ENCODE measurements at regions not wholly inside any gene's neighbourhood (a gene's known extent, or its start where the extent isn't known, plus 50 kb on each side); places are given as distances from the start of the nearest gene placed in this dataset.

DNA sequence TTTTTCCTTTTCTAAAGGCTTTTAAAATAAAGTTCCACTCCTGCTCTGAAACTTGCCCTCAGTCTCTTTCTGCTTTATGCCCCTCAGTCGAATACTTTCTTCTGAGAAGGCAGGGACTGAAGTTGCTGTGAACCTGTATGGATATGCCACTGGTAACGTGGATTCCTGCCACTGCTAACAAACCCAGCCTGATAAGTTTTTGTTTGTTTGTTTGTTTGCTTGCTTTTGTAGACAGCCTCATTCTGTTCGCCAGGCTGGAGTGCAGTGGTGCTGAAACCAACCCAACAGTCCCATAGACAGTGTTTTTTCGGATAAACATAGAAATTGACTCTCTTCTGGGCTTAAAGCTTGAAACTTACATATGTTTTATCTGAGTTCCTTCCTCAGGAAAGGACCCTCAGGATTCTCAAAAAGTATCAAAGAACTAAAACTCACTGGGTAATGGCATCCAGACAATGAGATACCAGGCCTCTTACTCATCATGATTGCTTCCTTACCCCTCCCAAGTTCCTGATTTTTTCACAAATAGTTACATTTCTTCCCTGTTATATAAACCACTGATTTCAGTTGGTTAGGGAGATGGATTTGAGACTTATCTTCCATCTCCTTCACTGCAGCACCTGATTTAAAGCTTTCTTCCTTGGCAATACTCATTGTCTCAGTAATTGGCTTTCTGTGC, 273.6 kb downstream of the SDHAF3 start:
- WGBS, 2 donors (ENCODE audit: low coverage in 1 of 2), result 75 to 92% methylated on average over 2 to 4 of the region's 4 CpGs
- H3K27ac ChIP-seq, result no peak overlapping the region
- no peaks in the 10 kb centered on the region for H3K4me1 ChIP-seq
- peaks cover 3% of the 10 kb centered on the region for H3K27me3 ChIP-seq
- H3K9me3 ChIP-seq, result no peaks in the 10 kb centered on the region
- TF ChIP-seq, protein P1, sequence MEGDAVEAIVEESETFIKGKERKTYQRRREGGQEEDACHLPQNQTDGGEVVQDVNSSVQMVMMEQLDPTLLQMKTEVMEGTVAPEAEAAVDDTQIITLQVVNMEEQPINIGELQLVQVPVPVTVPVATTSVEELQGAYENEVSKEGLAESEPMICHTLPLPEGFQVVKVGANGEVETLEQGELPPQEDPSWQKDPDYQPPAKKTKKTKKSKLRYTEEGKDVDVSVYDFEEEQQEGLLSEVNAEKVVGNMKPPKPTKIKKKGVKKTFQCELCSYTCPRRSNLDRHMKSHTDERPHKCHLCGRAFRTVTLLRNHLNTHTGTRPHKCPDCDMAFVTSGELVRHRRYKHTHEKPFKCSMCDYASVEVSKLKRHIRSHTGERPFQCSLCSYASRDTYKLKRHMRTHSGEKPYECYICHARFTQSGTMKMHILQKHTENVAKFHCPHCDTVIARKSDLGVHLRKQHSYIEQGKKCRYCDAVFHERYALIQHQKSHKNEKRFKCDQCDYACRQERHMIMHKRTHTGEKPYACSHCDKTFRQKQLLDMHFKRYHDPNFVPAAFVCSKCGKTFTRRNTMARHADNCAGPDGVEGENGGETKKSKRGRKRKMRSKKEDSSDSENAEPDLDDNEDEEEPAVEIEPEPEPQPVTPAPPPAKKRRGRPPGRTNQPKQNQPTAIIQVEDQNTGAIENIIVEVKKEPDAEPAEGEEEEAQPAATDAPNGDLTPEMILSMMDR (IDR thresholded peaks at IDR 0.05), result no peak
- TF ChIP-seq POLR2AphosphoS5 (IDR thresholded peaks at IDR 0.05) (no peak), POLR2A (IDR thresholded peaks at IDR 0.05) (no peak)
- no peak overlapping the region for H3K4me3 ChIP-seq
- ATAC-seq, result no peak
- no peaks in the 10 kb centered on the region for H3K36me3 ChIP-seq

DNA sequence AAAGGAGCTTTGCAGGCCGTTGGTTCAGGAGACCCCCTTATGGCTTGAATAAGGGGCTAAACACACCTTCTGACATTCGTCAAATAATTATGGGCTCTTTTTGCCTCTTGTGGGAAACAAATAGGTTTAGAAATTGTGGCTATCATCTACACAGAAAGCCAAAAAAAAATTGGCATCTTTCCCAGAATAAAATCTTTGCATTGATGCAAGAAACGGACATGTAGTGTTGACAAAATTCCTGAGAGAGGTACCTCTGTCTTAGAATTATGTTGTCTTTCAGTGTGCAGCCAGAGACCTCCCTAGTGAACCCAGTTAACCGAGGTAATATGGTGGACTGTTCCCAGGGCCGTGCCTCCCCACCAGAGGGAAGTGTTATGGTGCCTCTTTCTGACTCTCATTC, 283.9 kb downstream of the SDHAF3 start:
- no peak overlapping the region for H3K27ac ChIP-seq

GRCh38 chr7:97405835-97406234, 288.3 kb downstream of the SDHAF3 start:
- 38 to 47% methylated on average over 3 of the region's 3 CpGs for WGBS, 2 donors (ENCODE audit: low coverage in 1 of 2)
- TF ChIP-seq POLR2A (IDR thresholded peaks at IDR 0.05), result no peak
- TF ChIP-seq POLR2AphosphoS5 (IDR thresholded peaks at IDR 0.05), result no peak
- TF ChIP-seq EP300 (IDR thresholded peaks at IDR 0.05), result no peak
- TF ChIP-seq, protein P1 (IDR thresholded peaks at IDR 0.05), result no peak
- H3K4me3 ChIP-seq, result no peak overlapping the region
- no peaks in the 10 kb centered on the region for H3K36me3 ChIP-seq
- H3K9me3 ChIP-seq, result no peaks in the 10 kb centered on the region
- no peaks in the 10 kb centered on the region for H3K4me1 ChIP-seq
- H3K27me3 ChIP-seq, result peaks cover 6% of the 10 kb centered on the region
- no peak overlapping the region for H3K27ac ChIP-seq
- ATAC-seq, result no peak

More for the DNA sequence above, 283.9 kb downstream of the SDHAF3 start:
- Histone ChIP-seq H3K4me3 (no peak overlapping the region), H3K36me3 (no peaks in the 10 kb centered on the region), H3K27me3 (peaks cover 6% of the 10 kb centered on the region), H3K4me1 (no peaks in the 10 kb centered on the region), H3K9me3 (no peaks in the 10 kb centered on the region)
- 48 to 53% methylated on average over 2 to 5 of the region's 5 CpGs for WGBS, 2 donors (ENCODE audit: low coverage in 1 of 2)
- ATAC-seq, result no peak
- TF ChIP-seq POLR2A (IDR thresholded peaks at IDR 0.05) (no peak), EP300 (IDR thresholded peaks at IDR 0.05) (no peak), POLR2AphosphoS5 (IDR thresholded peaks at IDR 0.05) (no peak)
- TF ChIP-seq, protein P1 (IDR thresholded peaks at IDR 0.05), result no peak

DNA sequence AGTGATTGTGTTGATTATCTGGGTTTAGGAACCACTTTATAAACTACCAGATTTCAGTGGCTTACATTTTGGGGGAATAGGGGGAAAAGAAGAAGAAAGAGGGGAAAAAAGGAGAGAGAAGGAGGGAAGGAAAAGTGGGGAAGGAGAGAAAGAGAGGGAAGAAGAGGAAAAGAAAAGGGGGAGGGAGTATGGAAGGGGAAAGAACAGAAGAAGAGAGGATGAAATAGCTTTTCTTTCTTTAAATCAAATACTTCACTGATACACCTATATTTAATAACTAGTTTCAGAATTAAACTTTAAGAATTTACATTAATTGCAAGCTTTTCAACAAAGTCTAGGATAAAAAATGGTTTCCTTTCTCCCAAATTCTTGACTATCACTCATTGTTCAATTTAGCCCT, 289.6 kb downstream of the SDHAF3 start:
- no peak for ATAC-seq
- Histone ChIP-seq H3K27ac (no peak overlapping the region), H3K9me3 (no peaks in the 10 kb centered on the region), H3K36me3 (no peaks in the 10 kb centered on the region), H3K27me3 (peaks cover 6% of the 10 kb centered on the region), H3K4me3 (no peak overlapping the region), H3K4me1 (no peaks in the 10 kb centered on the region)
- TF ChIP-seq EP300 (IDR thresholded peaks at IDR 0.05), result no peak
- TF ChIP-seq POLR2AphosphoS5 (IDR thresholded peaks at IDR 0.05), result no peak

- Histone ChIP-seq H3K27ac (no peak overlapping the region), H3K27me3 (peaks cover 3% of the 10 kb centered on the region), H3K4me3 (no peak overlapping the region), H3K9me3 (no peaks in the 10 kb centered on the region), H3K36me3 (no peaks in the 10 kb centered on the region), H3K4me1 (no peaks in the 10 kb centered on the region)
- TF ChIP-seq, protein P1 (IDR thresholded peaks at IDR 0.05), result no peak
- TF ChIP-seq POLR2A (IDR thresholded peaks at IDR 0.05), result no peak
- no peak for TF ChIP-seq POLR2AphosphoS5 (IDR thresholded peaks at IDR 0.05)
- no peak for TF ChIP-seq EP300 (IDR thresholded peaks at IDR 0.05)
- ATAC-seq, result no peak
- 78 to 79% methylated on average over 2 of the region's 2 CpGs for WGBS, 2 donors (ENCODE audit: low coverage in 1 of 2)
Measured at GRCh38 chr7:97409346-97409745, 291.8 kb downstream of the SDHAF3 start.

All from gastroesophageal sphincter (tissue), 4 donors.